Activated CD8-positive, alpha-beta T cell treated with anti-CD3 and anti-CD28 coated beads for 36 hours (primary cell): ENCODE measurements at regions not wholly inside any gene's neighbourhood (a gene's known extent, or its start where the extent isn't known, plus 50 kb on each side); places are given as distances from the start of the nearest gene placed in this dataset.

Source experiments
- ATAC-seq: fragments of 200-7000 bp; cut with Tn5 transposase; one replicate; pipeline ENCODE4 v1.10.0; 2021; ENCODE audit warnings: mild to moderate bottlenecking, moderate library complexity
- CTCF ChIA-PET: fragments of 350-600 bp; sonication (Branson Sonifier 250); formaldehyde crosslinking; loops from one replicate; lab custom pipeline; 2021; ENCODE audit warnings: antibody characterized with exemption; lab: Charles Lee
- POLR2A ChIA-PET: fragments of 350-600 bp; sonication (Branson Sonifier 250); formaldehyde crosslinking; loops from one replicate; lab custom pipeline; 2021; ENCODE audit warnings: antibody characterized with exemption; lab: Charles Lee
- DNase-seq: peaks from one replicate; pipeline ENCODE4 v3.0.0-alpha.2; 2020
- H3K27ac Mint-ChIP-seq: one replicate; pipeline ENCODE4 v1.8.0; 2021; ENCODE audit warnings: mild to moderate bottlenecking, mixed read lengths
- H3K27me3 Mint-ChIP-seq: one replicate; pipeline ENCODE4 v1.8.0; 2021; ENCODE audit warnings: mixed read lengths
- H3K36me3 Mint-ChIP-seq: one replicate; pipeline ENCODE4 v1.8.0; 2021; ENCODE audit warnings: low read depth, mixed read lengths
- H3K4me1 Mint-ChIP-seq: one replicate; pipeline ENCODE4 v1.8.0; 2021; ENCODE audit warnings: low read depth, mixed read lengths
- H3K4me3 Mint-ChIP-seq: one replicate; pipeline ENCODE4 v1.8.0; 2021; ENCODE audit warnings: mild to moderate bottlenecking, moderate library complexity, mixed read lengths
- H3K9me3 Mint-ChIP-seq: one replicate; pipeline ENCODE4 v1.8.0; 2021; ENCODE audit warnings: mixed read lengths
- intact Hi-C: fragments of 100-400 bp; cut with micrococcal nuclease; formaldehyde crosslinking; loops from one replicate; pipeline ENCODE4 v1.10.0; 2022
- TF ChIP-seq, protein P1 (sequence below): fragments of 200-600 bp; IDR thresholded peaks from one replicate; pipeline ENCODE4 v1.8.0; 2022; ENCODE audit warnings: antibody characterized with exemption, mild to moderate bottlenecking

GRCh38 chr2:145126146-145126545 lies 606.2 kb upstream of the ZEB2 start:
- Mint-ChIP-seq H3K4me3 (no peak overlapping the region), H3K9me3 (no peaks in the 10 kb centered on the region), H3K27me3 (no peaks in the 10 kb centered on the region), H3K36me3 (no peaks in the 10 kb centered on the region), H3K4me1 (no peaks in the 10 kb centered on the region), H3K27ac (no peak overlapping the region)
- intact Hi-C loops, result no loop called here
- ATAC-seq (no peak), DNase-seq (no peak)
- TF ChIP-seq, protein P1, sequence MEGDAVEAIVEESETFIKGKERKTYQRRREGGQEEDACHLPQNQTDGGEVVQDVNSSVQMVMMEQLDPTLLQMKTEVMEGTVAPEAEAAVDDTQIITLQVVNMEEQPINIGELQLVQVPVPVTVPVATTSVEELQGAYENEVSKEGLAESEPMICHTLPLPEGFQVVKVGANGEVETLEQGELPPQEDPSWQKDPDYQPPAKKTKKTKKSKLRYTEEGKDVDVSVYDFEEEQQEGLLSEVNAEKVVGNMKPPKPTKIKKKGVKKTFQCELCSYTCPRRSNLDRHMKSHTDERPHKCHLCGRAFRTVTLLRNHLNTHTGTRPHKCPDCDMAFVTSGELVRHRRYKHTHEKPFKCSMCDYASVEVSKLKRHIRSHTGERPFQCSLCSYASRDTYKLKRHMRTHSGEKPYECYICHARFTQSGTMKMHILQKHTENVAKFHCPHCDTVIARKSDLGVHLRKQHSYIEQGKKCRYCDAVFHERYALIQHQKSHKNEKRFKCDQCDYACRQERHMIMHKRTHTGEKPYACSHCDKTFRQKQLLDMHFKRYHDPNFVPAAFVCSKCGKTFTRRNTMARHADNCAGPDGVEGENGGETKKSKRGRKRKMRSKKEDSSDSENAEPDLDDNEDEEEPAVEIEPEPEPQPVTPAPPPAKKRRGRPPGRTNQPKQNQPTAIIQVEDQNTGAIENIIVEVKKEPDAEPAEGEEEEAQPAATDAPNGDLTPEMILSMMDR, result no peak
- POLR2A ChIA-PET, result no interaction called here
- CTCF ChIA-PET, result no interaction called here

DNA sequence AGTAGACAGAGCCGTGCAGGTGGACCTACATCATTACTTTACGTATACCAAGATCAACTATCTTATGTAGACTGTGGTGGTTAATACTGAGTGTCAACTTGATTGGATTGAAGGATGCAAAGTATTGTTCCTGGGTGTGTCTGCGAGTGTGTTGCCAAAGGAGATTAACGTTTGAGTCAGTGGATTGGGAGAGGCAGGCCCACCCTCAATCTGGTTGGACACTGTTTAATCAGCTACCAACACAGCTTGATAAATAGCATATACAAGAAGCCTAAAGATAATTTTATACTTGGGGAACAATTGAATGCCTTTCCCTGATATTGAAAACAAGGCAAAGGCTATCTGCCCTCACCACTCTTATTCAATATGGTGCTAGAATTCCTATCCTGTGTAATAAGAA lies 604.2 kb upstream of the ZEB2 start:
- ATAC-seq (no peak), DNase-seq (no peak)
- no peaks in the 10 kb centered on the region for H3K4me1 Mint-ChIP-seq
- H3K4me3 Mint-ChIP-seq, result no peak overlapping the region
- H3K27me3 Mint-ChIP-seq, result no peaks in the 10 kb centered on the region
- intact Hi-C loops, result no loop called here
- ChIA-PET POLR2A (no interaction called here), CTCF (no interaction called here)
- H3K36me3 Mint-ChIP-seq, result no peaks in the 10 kb centered on the region
- H3K9me3 Mint-ChIP-seq, result no peaks in the 10 kb centered on the region
- H3K27ac Mint-ChIP-seq, result no peak overlapping the region
- TF ChIP-seq, protein P1, result no peak

GRCh38 chr2:145123606-145124005 lies 603.7 kb upstream of the ZEB2 start:
- Mint-ChIP-seq H3K4me1 (no peaks in the 10 kb centered on the region), H3K9me3 (no peaks in the 10 kb centered on the region), H3K4me3 (no peak overlapping the region), H3K27me3 (no peaks in the 10 kb centered on the region), H3K36me3 (no peaks in the 10 kb centered on the region), H3K27ac (no peak overlapping the region)
- ChIA-PET POLR2A (no interaction called here), CTCF (no interaction called here)
- TF ChIP-seq, protein P1, result no peak
- ATAC-seq (no peak), DNase-seq (no peak)
- intact Hi-C loops, result no loop called here

- ATAC-seq, result no peak
- H3K9me3 Mint-ChIP-seq, result no peaks in the 10 kb centered on the region
- TF ChIP-seq, protein P1, result no peak
- H3K36me3 Mint-ChIP-seq, result no peaks in the 10 kb centered on the region
- no peaks in the 10 kb centered on the region for H3K27me3 Mint-ChIP-seq
- no peak overlapping the region for H3K27ac Mint-ChIP-seq
- DNase-seq, result no peak
- H3K4me1 Mint-ChIP-seq, result no peaks in the 10 kb centered on the region
- intact Hi-C loops, result no loop called here
- ChIA-PET CTCF (no interaction called here), POLR2A (no interaction called here)
- no peak overlapping the region for H3K4me3 Mint-ChIP-seq
Measured at GRCh38 chr2:145119225-145119624, 599.3 kb upstream of the ZEB2 start.

GRCh38 chr2:145116834-145117725 lies 597.2 kb upstream of the ZEB2 start:
- ChIA-PET POLR2A (no interaction called here), CTCF (no interaction called here)
- TF ChIP-seq, protein P1, result no peak
- H3K27me3 Mint-ChIP-seq, result peaks cover 3% of the 10 kb centered on the region
- no peak overlapping the region for H3K27ac Mint-ChIP-seq
- DNase-seq (no peak), ATAC-seq (no peak)
- H3K9me3 Mint-ChIP-seq, result no peaks in the 10 kb centered on the region
- intact Hi-C loops, result no loop called here
- no peak overlapping the region for H3K4me3 Mint-ChIP-seq
- no peaks in the 10 kb centered on the region for H3K36me3 Mint-ChIP-seq
- H3K4me1 Mint-ChIP-seq, result no peaks in the 10 kb centered on the region
